WTC11 (cell line): ENCODE measurements at regions not wholly inside any gene's neighbourhood (a gene's known extent, or its start where the extent isn't known, plus 50 kb on each side); places are given as distances from the start of the nearest gene placed in this dataset.

ENCODE experiments used
- ATAC-seq: fragments of 200-7000 bp; cut with Tn5 transposase; 2 replicates; pipeline ENCODE4 v1.10.0; 2021; ENCODE audit warnings: mild to moderate bottlenecking, moderate library complexity
- CTCF ChIA-PET: fragments of 300-600 bp; sonication (Branson Sonifier 250); formaldehyde crosslinking; loops from one replicate; lab custom pipeline; 2021; ENCODE audit warnings: antibody characterized with exemption; lab: Charles Lee
- POLR2A ChIA-PET: fragments of 350-600 bp; sonication (Branson Sonifier 250); formaldehyde crosslinking; loops from one replicate; lab custom pipeline; 2021; ENCODE audit warnings: antibody characterized with exemption; lab: Charles Lee
- DNase-seq: peaks from one replicate; pipeline ENCODE4 v3.0.0; 2021; ENCODE audit warnings: low spot score
- H3K27ac Mint-ChIP-seq: 2 replicates; pipeline ENCODE4 v1.8.0; 2021; ENCODE audit warnings: mixed read lengths
- H3K27me3 Mint-ChIP-seq: 2 replicates; pipeline ENCODE4 v1.8.0; 2021; ENCODE audit warnings: low read depth, mild to moderate bottlenecking, moderate library complexity, mixed read lengths
- H3K36me3 Mint-ChIP-seq: 2 replicates; pipeline ENCODE4 v1.8.0; 2021; ENCODE audit warnings: mixed read lengths
- H3K4me1 Mint-ChIP-seq: 2 replicates; pipeline ENCODE4 v1.8.0; 2022; ENCODE audit warnings: mixed read lengths
- H3K4me3 Mint-ChIP-seq: 2 replicates; pipeline ENCODE4 v1.8.0; 2021; ENCODE audit warnings: mild to moderate bottlenecking, moderate library complexity, mixed read lengths
- H3K9me3 Mint-ChIP-seq: 2 replicates; pipeline ENCODE4 v1.8.0; 2021; ENCODE audit warnings: mixed read lengths
- CBFB ChIP-seq: sonication (generic); formaldehyde crosslinking; IDR thresholded peaks from 2 replicates; pipeline ENCODE4 v1.8.1; 2022; ENCODE audit warnings: mild to moderate bottlenecking, low read depth, missing genetic modification reagents
- CREB1 ChIP-seq: sonication (generic); formaldehyde crosslinking; IDR thresholded peaks from 2 replicates; pipeline ENCODE4 v1.8.0; 2023; ENCODE audit warnings: mild to moderate bottlenecking, missing genetic modification reagents
- ELF4 ChIP-seq: sonication (generic); formaldehyde crosslinking; IDR thresholded peaks from 2 replicates; pipeline ENCODE4 v1.8.1; 2022; ENCODE audit warnings: low read depth, mild to moderate bottlenecking, moderate library complexity, missing genetic modification reagents
- EMX1 ChIP-seq: fragments of 250-450 bp; sonication (Bioruptor Pico); IDR thresholded peaks from 2 replicates; pipeline ENCODE4 v1.8.0; 2021; ENCODE audit warnings: mild to moderate bottlenecking
- GRHL2 ChIP-seq: fragments of 250-450 bp; sonication (Bioruptor Pico); IDR thresholded peaks from 2 replicates; pipeline ENCODE4 v1.8.0; 2022; ENCODE audit warnings: mild to moderate bottlenecking, moderate library complexity; ENCODE audit not compliant: insufficient replicate concordance, severe bottlenecking
- GTF2I ChIP-seq: fragments of 250-450 bp; sonication (Bioruptor Pico); conservative IDR thresholded peaks from 2 replicates; pipeline ENCODE4 v1.4.0; 2021; ENCODE audit warnings: mild to moderate bottlenecking
- IRF2 ChIP-seq: sonication (generic); formaldehyde crosslinking; IDR thresholded peaks from 2 replicates; pipeline ENCODE4 v1.8.0; 2022; ENCODE audit warnings: low read depth, missing genetic modification reagents, borderline replicate concordance
- NFATC4 ChIP-seq: fragments of 250-450 bp; sonication (Bioruptor Pico); IDR thresholded peaks from 2 replicates; pipeline ENCODE4 v1.9.0; 2021; ENCODE audit warnings: mild to moderate bottlenecking
- NR3C1 ChIP-seq: sonication (generic); formaldehyde crosslinking; conservative IDR thresholded peaks from 2 replicates; pipeline ENCODE4 v1.8.1; 2023; ENCODE audit warnings: low read depth, mild to moderate bottlenecking, missing genetic modification reagents
- RELA ChIP-seq: sonication (generic); formaldehyde crosslinking; IDR thresholded peaks from 2 replicates; pipeline ENCODE4 v1.8.1; 2022; ENCODE audit warnings: missing genetic modification reagents, mild to moderate bottlenecking, borderline replicate concordance
- SMAD4 ChIP-seq: sonication (generic); formaldehyde crosslinking; IDR thresholded peaks from 2 replicates; pipeline ENCODE4 v1.8.0; 2022; ENCODE audit warnings: mild to moderate bottlenecking, missing genetic modification reagents
- TEAD1 ChIP-seq: sonication (generic); formaldehyde crosslinking; IDR thresholded peaks from 2 replicates; pipeline ENCODE4 v1.8.0; 2022; ENCODE audit warnings: mild to moderate bottlenecking, missing genetic modification reagents
- ZNF317 ChIP-seq: sonication (generic); formaldehyde crosslinking; IDR thresholded peaks from 2 replicates; pipeline ENCODE4 v1.8.1; 2023; ENCODE audit warnings: low read depth, mild to moderate bottlenecking, moderate library complexity, missing genetic modification reagents, borderline replicate concordance
- ZNF416 ChIP-seq: fragments of 250-450 bp; sonication (Bioruptor Pico); IDR thresholded peaks from 2 replicates; pipeline ENCODE4 v1.9.0; 2021; ENCODE audit warnings: mild to moderate bottlenecking, inconsistent platforms
- TF ChIP-seq, protein P1 (sequence below): sonication (generic); formaldehyde crosslinking; IDR thresholded peaks from 2 replicates; pipeline ENCODE4 v1.8.0; 2022; ENCODE audit warnings: mild to moderate bottlenecking, missing genetic modification reagents
- TF ChIP-seq, protein P2 (sequence below): sonication (generic); formaldehyde crosslinking; IDR thresholded peaks from 2 replicates; pipeline ENCODE4 v1.8.0; 2023; ENCODE audit warnings: missing genetic modification reagents
- TF ChIP-seq, protein P3 (sequence below): sonication (generic); formaldehyde crosslinking; IDR thresholded peaks from 2 replicates; pipeline ENCODE4 v1.8.0; 2023; ENCODE audit warnings: mild to moderate bottlenecking, missing genetic modification reagents
- TF ChIP-seq, protein P4 (sequence below): sonication (generic); formaldehyde crosslinking; IDR thresholded peaks from 2 replicates; pipeline ENCODE4 v1.8.1; 2022; ENCODE audit warnings: low read depth, missing genetic modification reagents, borderline replicate concordance
- TF ChIP-seq, protein P5 (sequence below): sonication (generic); formaldehyde crosslinking; conservative IDR thresholded peaks from 2 replicates; pipeline ENCODE4 v1.8.1; 2022; ENCODE audit warnings: mild to moderate bottlenecking, missing genetic modification reagents
- TF ChIP-seq, protein P6 (sequence below): fragments of 250-450 bp; sonication (Bioruptor Pico); IDR thresholded peaks from 2 replicates; pipeline ENCODE4 v1.9.0; 2021; ENCODE audit warnings: mild to moderate bottlenecking, borderline replicate concordance

DNA sequence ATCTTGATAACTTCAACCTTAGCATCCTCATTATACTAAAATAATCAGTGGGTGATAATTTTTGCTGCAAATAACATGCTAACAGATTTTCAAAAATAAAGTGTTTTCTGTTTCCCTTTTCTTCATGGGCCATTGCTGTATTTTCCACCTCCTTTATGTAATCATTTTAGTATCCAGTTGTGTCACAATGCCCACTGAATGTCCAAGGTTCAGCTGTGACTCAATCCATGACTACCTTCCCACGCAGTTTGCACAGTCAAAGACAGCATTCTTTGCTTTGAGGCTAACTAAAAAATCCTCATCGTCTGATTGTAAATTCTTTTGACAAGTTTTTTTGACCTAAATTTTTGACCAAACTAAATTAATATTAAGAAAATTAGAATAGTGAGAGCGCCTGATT, 474.1 kb downstream of the FLRT2 start:
- no peak for TF ChIP-seq RELA (CRISPR knock-in tag)
- no peak for TF ChIP-seq ELF4
- no peak for TF ChIP-seq CREB1 (CRISPR knock-in tag)
- TF ChIP-seq, protein P1, sequence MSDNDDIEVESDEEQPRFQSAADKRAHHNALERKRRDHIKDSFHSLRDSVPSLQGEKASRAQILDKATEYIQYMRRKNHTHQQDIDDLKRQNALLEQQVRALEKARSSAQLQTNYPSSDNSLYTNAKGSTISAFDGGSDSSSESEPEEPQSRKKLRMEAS = no peak
- H3K27ac Mint-ChIP-seq = no peak overlapping the region
- H3K4me1 Mint-ChIP-seq = no peaks in the 10 kb centered on the region
- ATAC-seq (no peak), DNase-seq (no peak)
- CTCF ChIA-PET = no interaction called here
- no peak overlapping the region for H3K4me3 Mint-ChIP-seq
- no peaks in the 10 kb centered on the region for H3K9me3 Mint-ChIP-seq
- H3K36me3 Mint-ChIP-seq = no peaks in the 10 kb centered on the region
- no peaks in the 10 kb centered on the region for H3K27me3 Mint-ChIP-seq
- POLR2A ChIA-PET = no interaction called here

DNA sequence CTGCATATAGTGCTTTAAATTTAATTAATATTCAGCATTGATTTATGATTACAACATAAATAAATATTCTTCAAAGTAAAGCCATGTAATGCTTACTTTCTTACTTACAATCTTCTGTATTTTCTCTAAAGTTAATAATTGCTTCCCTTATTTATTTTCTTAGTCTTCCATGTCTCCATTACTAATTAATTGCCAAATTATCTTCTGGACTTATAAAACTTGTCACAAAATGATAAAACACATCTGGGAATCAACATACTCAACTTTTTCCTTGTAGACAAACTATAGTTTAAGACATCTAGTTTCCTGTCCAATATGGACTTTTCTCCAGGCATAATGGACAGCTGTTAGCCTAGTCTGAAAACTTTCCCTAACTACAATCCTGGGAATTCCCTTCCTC, 466.6 kb downstream of the FLRT2 start:
- no peaks in the 10 kb centered on the region for H3K9me3 Mint-ChIP-seq
- CTCF ChIA-PET = no interaction called here
- no peak for TF ChIP-seq GRHL2 (CRISPR knock-in tag)
- no peaks in the 10 kb centered on the region for H3K27me3 Mint-ChIP-seq
- no peaks in the 10 kb centered on the region for H3K4me1 Mint-ChIP-seq
- ATAC-seq (no peak), DNase-seq (no peak)
- H3K4me3 Mint-ChIP-seq = no peak overlapping the region
- H3K36me3 Mint-ChIP-seq = no peaks in the 10 kb centered on the region
- POLR2A ChIA-PET = no interaction called here
- no peak overlapping the region for H3K27ac Mint-ChIP-seq

DNA sequence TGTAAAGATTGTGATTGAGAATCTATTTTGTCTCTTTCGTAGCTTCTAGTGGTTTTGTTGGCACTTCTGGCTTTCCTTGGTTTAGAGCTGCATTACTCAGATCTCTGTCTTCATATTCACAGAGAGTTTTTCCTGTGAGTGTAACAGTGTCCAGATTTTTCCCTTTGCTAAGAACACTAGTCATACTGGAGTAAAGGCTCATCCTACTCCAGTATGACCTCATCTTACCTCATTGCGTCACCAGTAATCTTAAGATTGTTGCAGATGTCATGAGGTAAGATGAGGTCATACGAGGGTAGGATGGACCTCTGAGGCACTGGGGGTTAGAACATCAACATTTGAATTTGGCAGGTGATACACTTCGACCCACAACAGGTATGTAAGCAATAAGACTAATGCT, 461.2 kb downstream of the FLRT2 start:
- ChIA-PET CTCF (no interaction called here), POLR2A (no interaction called here)
- ATAC-seq (no peak), DNase-seq (no peak)
- Mint-ChIP-seq H3K4me1 (no peaks in the 10 kb centered on the region), H3K9me3 (no peaks in the 10 kb centered on the region), H3K4me3 (no peak overlapping the region), H3K27me3 (no peaks in the 10 kb centered on the region), H3K36me3 (no peaks in the 10 kb centered on the region), H3K27ac (no peak overlapping the region)
- TF ChIP-seq NR3C1 (CRISPR knock-in tag) (no peak), TEAD1 (CRISPR knock-in tag) (no peak), SMAD4 (CRISPR knock-in tag) (no peak)

DNA sequence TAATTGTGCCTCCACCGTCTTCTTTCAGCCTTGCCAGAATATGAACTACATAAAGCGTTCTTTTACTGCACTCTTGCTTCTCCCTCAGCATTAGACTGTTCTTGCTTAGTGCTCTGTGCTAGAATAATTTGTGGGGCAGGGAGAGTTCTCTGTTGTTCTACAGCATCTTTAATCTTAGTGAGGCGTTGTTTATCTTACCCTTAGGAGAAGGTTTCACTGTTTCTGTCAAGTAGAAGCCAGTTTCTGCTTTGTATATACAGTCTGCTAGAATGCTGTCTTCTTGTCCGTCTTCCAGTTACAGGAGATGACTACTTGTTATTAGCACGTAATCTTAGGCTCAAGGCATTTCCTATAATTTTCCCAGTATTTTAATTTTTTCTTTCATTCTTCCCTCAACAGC, 458.0 kb downstream of the FLRT2 start:
- H3K9me3 Mint-ChIP-seq = no peaks in the 10 kb centered on the region
- no peak for DNase-seq
- H3K4me1 Mint-ChIP-seq = no peaks in the 10 kb centered on the region
- H3K4me3 Mint-ChIP-seq = no peak overlapping the region
- POLR2A ChIA-PET = no interaction called here
- H3K27me3 Mint-ChIP-seq = no peaks in the 10 kb centered on the region
- peak overlapping the region; percentile 40; the same call in 1 of the 2 replicates for H3K27ac Mint-ChIP-seq
- H3K36me3 Mint-ChIP-seq = no peaks in the 10 kb centered on the region
- ATAC-seq = no peak
- CTCF ChIA-PET = interaction anchor here (1.5 kb wide), 1 partner anchor 48 kb away, joined by 4 read pairs; no protein-coding TSS in a partner anchor
- TF ChIP-seq GTF2I (no peak), IRF2 (CRISPR knock-in tag) (no peak), ZNF317 (CRISPR knock-in tag) (no peak), NFATC4 (CRISPR knock-in tag) (no peak), ZNF416 (CRISPR knock-in tag) (no peak), EMX1 (CRISPR knock-in tag) (no peak), CBFB (CRISPR knock-in tag) (no peak), NR3C1 (CRISPR knock-in tag) (no peak)
- TF ChIP-seq, protein P2, sequence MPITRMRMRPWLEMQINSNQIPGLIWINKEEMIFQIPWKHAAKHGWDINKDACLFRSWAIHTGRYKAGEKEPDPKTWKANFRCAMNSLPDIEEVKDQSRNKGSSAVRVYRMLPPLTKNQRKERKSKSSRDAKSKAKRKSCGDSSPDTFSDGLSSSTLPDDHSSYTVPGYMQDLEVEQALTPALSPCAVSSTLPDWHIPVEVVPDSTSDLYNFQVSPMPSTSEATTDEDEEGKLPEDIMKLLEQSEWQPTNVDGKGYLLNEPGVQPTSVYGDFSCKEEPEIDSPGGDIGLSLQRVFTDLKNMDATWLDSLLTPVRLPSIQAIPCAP (CRISPR knock-in tag) = no peak
- TF ChIP-seq, protein P3, sequence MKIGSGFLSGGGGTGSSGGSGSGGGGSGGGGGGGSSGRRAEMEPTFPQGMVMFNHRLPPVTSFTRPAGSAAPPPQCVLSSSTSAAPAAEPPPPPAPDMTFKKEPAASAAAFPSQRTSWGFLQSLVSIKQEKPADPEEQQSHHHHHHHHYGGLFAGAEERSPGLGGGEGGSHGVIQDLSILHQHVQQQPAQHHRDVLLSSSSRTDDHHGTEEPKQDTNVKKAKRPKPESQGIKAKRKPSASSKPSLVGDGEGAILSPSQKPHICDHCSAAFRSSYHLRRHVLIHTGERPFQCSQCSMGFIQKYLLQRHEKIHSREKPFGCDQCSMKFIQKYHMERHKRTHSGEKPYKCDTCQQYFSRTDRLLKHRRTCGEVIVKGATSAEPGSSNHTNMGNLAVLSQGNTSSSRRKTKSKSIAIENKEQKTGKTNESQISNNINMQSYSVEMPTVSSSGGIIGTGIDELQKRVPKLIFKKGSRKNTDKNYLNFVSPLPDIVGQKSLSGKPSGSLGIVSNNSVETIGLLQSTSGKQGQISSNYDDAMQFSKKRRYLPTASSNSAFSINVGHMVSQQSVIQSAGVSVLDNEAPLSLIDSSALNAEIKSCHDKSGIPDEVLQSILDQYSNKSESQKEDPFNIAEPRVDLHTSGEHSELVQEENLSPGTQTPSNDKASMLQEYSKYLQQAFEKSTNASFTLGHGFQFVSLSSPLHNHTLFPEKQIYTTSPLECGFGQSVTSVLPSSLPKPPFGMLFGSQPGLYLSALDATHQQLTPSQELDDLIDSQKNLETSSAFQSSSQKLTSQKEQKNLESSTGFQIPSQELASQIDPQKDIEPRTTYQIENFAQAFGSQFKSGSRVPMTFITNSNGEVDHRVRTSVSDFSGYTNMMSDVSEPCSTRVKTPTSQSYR (CRISPR knock-in tag) = no peak
- TF ChIP-seq, protein P4, sequence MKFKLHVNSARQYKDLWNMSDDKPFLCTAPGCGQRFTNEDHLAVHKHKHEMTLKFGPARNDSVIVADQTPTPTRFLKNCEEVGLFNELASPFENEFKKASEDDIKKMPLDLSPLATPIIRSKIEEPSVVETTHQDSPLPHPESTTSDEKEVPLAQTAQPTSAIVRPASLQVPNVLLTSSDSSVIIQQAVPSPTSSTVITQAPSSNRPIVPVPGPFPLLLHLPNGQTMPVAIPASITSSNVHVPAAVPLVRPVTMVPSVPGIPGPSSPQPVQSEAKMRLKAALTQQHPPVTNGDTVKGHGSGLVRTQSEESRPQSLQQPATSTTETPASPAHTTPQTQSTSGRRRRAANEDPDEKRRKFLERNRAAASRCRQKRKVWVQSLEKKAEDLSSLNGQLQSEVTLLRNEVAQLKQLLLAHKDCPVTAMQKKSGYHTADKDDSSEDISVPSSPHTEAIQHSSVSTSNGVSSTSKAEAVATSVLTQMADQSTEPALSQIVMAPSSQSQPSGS (CRISPR knock-in tag) = no peak
- TF ChIP-seq, protein P5, sequence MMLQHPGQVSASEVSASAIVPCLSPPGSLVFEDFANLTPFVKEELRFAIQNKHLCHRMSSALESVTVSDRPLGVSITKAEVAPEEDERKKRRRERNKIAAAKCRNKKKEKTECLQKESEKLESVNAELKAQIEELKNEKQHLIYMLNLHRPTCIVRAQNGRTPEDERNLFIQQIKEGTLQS (CRISPR knock-in tag) = no peak
- TF ChIP-seq, protein P6, sequence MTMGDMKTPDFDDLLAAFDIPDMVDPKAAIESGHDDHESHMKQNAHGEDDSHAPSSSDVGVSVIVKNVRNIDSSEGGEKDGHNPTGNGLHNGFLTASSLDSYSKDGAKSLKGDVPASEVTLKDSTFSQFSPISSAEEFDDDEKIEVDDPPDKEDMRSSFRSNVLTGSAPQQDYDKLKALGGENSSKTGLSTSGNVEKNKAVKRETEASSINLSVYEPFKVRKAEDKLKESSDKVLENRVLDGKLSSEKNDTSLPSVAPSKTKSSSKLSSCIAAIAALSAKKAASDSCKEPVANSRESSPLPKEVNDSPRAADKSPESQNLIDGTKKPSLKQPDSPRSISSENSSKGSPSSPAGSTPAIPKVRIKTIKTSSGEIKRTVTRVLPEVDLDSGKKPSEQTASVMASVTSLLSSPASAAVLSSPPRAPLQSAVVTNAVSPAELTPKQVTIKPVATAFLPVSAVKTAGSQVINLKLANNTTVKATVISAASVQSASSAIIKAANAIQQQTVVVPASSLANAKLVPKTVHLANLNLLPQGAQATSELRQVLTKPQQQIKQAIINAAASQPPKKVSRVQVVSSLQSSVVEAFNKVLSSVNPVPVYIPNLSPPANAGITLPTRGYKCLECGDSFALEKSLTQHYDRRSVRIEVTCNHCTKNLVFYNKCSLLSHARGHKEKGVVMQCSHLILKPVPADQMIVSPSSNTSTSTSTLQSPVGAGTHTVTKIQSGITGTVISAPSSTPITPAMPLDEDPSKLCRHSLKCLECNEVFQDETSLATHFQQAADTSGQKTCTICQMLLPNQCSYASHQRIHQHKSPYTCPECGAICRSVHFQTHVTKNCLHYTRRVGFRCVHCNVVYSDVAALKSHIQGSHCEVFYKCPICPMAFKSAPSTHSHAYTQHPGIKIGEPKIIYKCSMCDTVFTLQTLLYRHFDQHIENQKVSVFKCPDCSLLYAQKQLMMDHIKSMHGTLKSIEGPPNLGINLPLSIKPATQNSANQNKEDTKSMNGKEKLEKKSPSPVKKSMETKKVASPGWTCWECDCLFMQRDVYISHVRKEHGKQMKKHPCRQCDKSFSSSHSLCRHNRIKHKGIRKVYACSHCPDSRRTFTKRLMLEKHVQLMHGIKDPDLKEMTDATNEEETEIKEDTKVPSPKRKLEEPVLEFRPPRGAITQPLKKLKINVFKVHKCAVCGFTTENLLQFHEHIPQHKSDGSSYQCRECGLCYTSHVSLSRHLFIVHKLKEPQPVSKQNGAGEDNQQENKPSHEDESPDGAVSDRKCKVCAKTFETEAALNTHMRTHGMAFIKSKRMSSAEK (CRISPR knock-in tag) = no peak
